Common myeloid progenitor, CD34-positive (primary cell): ENCODE measurements at regions not wholly inside any gene's neighbourhood (a gene's known extent, or its start where the extent isn't known, plus 50 kb on each side); places are given as distances from the start of the nearest gene placed in this dataset.

Source experiments
- CTCF ChIA-PET: fragments of 350-600 bp; sonication (Branson Sonifier 250); formaldehyde crosslinking; loops from one replicate; lab custom pipeline; 2021; ENCODE audit warnings: antibody characterized with exemption; lab: Charles Lee
- POLR2A ChIA-PET: fragments of 350-600 bp; sonication (Branson Sonifier 250); formaldehyde crosslinking; loops from one replicate; lab custom pipeline; 2021; ENCODE audit warnings: antibody characterized with exemption; lab: Charles Lee
- DNase-seq, 3 donors: peaks; one replicate each; pipeline versions ENCODE4 v3.0.0 to v3.0.0-alpha.2; 2013
- H3K27ac ChIP-seq, 2 experiments: 1 replicate in 1 of 2; 2 replicates in 1 of 2; pipeline ENCODE4 v1.7.0; 2013; ENCODE audit warnings: inconsistent platforms in 2 of 2, low read length in 2 of 2, mild to moderate bottlenecking in 2 of 2, low read depth in 1 of 2, moderate library complexity in 1 of 2; ENCODE audit not compliant: severe bottlenecking in 2 of 2, insufficient read depth in 1 of 2, poor library complexity in 1 of 2
- H3K27me3 ChIP-seq, 5 experiments: replicated peaks in 2 of 5; 1 replicate in 3 of 5; 2 replicates in 2 of 5; pipeline versions ENCODE4 v1.6.1 to v1.7.0; 2013; ENCODE audit warnings: low read length in 4 of 5, mild to moderate bottlenecking in 2 of 5, moderate library complexity in 2 of 5, inconsistent platforms in 1 of 5; ENCODE audit not compliant: insufficient read depth in 5 of 5, control insufficient read depth in 4 of 5
- H3K36me3 ChIP-seq, 4 experiments: 1 replicate in 2 of 4; 2 replicates in 2 of 4; pipeline versions ENCODE4 v1.6.1 to v1.7.0; 2013; ENCODE audit warnings: low read length in 3 of 4, control low read depth in 1 of 4, mild to moderate bottlenecking in 1 of 4; ENCODE audit not compliant: control insufficient read depth in 4 of 4, insufficient read depth in 4 of 4
- H3K4me1 ChIP-seq, 4 experiments: 1 replicate in 3 of 4; 2 replicates in 1 of 4; pipeline versions ENCODE4 v1.6.1 to v1.7.1; 2013; ENCODE audit warnings: low read length in 3 of 4, mild to moderate bottlenecking in 3 of 4, control low read depth in 1 of 4, inconsistent platforms in 1 of 4, moderate library complexity in 1 of 4; ENCODE audit not compliant: control insufficient read depth in 4 of 4, insufficient read depth in 4 of 4; ENCODE audit errors: control extremely low read depth in 1 of 4
- H3K4me3 ChIP-seq, 7 experiments: 1 replicate in 4 of 7; 2 replicates in 3 of 7; pipeline versions ENCODE4 v1.5.1 to v1.7.0; 2013; ENCODE audit warnings: mild to moderate bottlenecking in 7 of 7, low read length in 6 of 7, moderate library complexity in 6 of 7, inconsistent platforms in 2 of 7, low read depth in 2 of 7, control low read depth in 1 of 7; ENCODE audit not compliant: insufficient read depth in 4 of 7, control insufficient read depth in 1 of 7; ENCODE audit errors: extremely low read depth in 1 of 7
- H3K9me3 ChIP-seq, 5 experiments: 1 replicate in 4 of 5; 2 replicates in 1 of 5; pipeline versions ENCODE4 v1.6.1 to v1.7.1; 2013; ENCODE audit warnings: low read length in 4 of 5, mild to moderate bottlenecking in 2 of 5, inconsistent platforms in 1 of 5, low read depth in 1 of 5, moderate library complexity in 1 of 5; ENCODE audit not compliant: control insufficient read depth in 4 of 5, insufficient read depth in 2 of 5; ENCODE audit errors: control extremely low read depth in 1 of 5
- WGBS: methylation state at CpG from one replicate; pipeline ENCODE4 v1.1.5; 2013; ENCODE audit not compliant: insufficient coverage; 5-methylcytosine and 5-hydroxymethylcytosine counted together

- 67% methylated on average over 12 of the region's 13 CpGs for WGBS
- H3K9me3 ChIP-seq, result no peaks in the 10 kb centered on the region
- no peak overlapping the region for H3K4me3 ChIP-seq
- peaks cover 0 to 2% (median 0%) of the 10 kb centered on the region in 5 experiments for H3K27me3 ChIP-seq
- POLR2A ChIA-PET, result no interaction called here
- no peak for DNase-seq
- no peak overlapping the region for H3K27ac ChIP-seq
- CTCF ChIA-PET, result no interaction called here
- H3K36me3 ChIP-seq, result no peaks in the 10 kb centered on the region
- peaks cover 0 to 3% (median 1%) of the 10 kb centered on the region in 4 experiments for H3K4me1 ChIP-seq
These were observed 628.9 kb downstream of the TLL1 start for GRCh38 chr4:166501941-166502382.

- Histone ChIP-seq H3K27ac (no peak overlapping the region), H3K36me3 (no peaks in the 10 kb centered on the region), H3K4me1 (peaks cover 0 to 3% (median 1%) of the 10 kb centered on the region in 4 experiments), H3K9me3 (no peaks in the 10 kb centered on the region), H3K27me3 (peaks cover 0 to 2% (median 0%) of the 10 kb centered on the region in 5 experiments), H3K4me3 (no peak overlapping the region)
- ChIA-PET CTCF (no interaction called here), POLR2A (no interaction called here)
- DNase-seq, result no peak
- 95% methylated on average over 5 of the region's 9 CpGs for WGBS
These were observed 629.6 kb downstream of the TLL1 start for GRCh38 chr4:166502660-166503059.

- POLR2A ChIA-PET, result no interaction called here
- CTCF ChIA-PET, result no interaction called here
These were observed 633.0 kb downstream of the TLL1 start for GRCh38 chr4:166506051-166506450.

GRCh38 chr4:166512267-166512666 is 639.2 kb downstream of the TLL1 start:
- no peaks in the 10 kb centered on the region for H3K36me3 ChIP-seq
- no peak for DNase-seq
- no peaks in the 10 kb centered on the region for H3K4me1 ChIP-seq
- no peak overlapping the region for H3K27ac ChIP-seq
- no peaks in the 10 kb centered on the region for H3K9me3 ChIP-seq
- ChIA-PET CTCF (no interaction called here), POLR2A (no interaction called here)
- no peaks in the 10 kb centered on the region for H3K27me3 ChIP-seq
- 100% methylated on average over 2 of the region's 5 CpGs for WGBS
- H3K4me3 ChIP-seq, result no peak overlapping the region

More at GRCh38 chr4:166506051-166506450, 633.0 kb downstream of the TLL1 start:
- Histone ChIP-seq H3K27ac (no peak overlapping the region), H3K4me1 (no peaks in the 10 kb centered on the region), H3K36me3 (no peaks in the 10 kb centered on the region), H3K27me3 (peaks cover 0 to 2% (median 0%) of the 10 kb centered on the region in 5 experiments), H3K4me3 (no peak overlapping the region), H3K9me3 (no peaks in the 10 kb centered on the region)
- DNase-seq, result no peak
- 89% methylated on average over 3 of the region's 3 CpGs for WGBS

GRCh38 chr4:166518315-166518714 is 645.3 kb downstream of the TLL1 start:
- Histone ChIP-seq H3K27ac (no peak overlapping the region), H3K36me3 (no peaks in the 10 kb centered on the region), H3K4me1 (no peaks in the 10 kb centered on the region), H3K9me3 (no peaks in the 10 kb centered on the region), H3K27me3 (no peaks in the 10 kb centered on the region), H3K4me3 (no peak overlapping the region)
- ChIA-PET CTCF (no interaction called here), POLR2A (no interaction called here)
- WGBS, result 100% methylated on average over 1 of the region's 2 CpGs
- DNase-seq, result no peak

GRCh38 chr4:166518776-166519175 is 645.7 kb downstream of the TLL1 start:
- Histone ChIP-seq H3K27ac (no peak overlapping the region), H3K36me3 (no peaks in the 10 kb centered on the region), H3K4me3 (no peak overlapping the region), H3K4me1 (no peaks in the 10 kb centered on the region), H3K27me3 (no peaks in the 10 kb centered on the region), H3K9me3 (no peaks in the 10 kb centered on the region)
- POLR2A ChIA-PET, result no interaction called here
- no CpG with 5 or more reads among the region's 3 CpGs for WGBS
- no peak for DNase-seq
- CTCF ChIA-PET, result no interaction called here

- no peak overlapping the region for H3K4me3 ChIP-seq
- DNase-seq, result no peak
- no peak overlapping the region for H3K27ac ChIP-seq
- ChIA-PET CTCF (no interaction called here), POLR2A (no interaction called here)
- no peaks in the 10 kb centered on the region for H3K27me3 ChIP-seq
- H3K36me3 ChIP-seq, result no peaks in the 10 kb centered on the region
- WGBS, result 96% methylated on average over 4 of the region's 5 CpGs
- no peaks in the 10 kb centered on the region for H3K9me3 ChIP-seq
- no peaks in the 10 kb centered on the region for H3K4me1 ChIP-seq
These were observed 646.7 kb downstream of the TLL1 start for GRCh38 chr4:166519774-166520173.
